ENCODE measurements at regions not wholly inside any gene's neighbourhood (a gene's known extent, or its start where the extent isn't known, plus 50 kb on each side); places are given as distances from the start of the nearest gene placed in this dataset.

DNA sequence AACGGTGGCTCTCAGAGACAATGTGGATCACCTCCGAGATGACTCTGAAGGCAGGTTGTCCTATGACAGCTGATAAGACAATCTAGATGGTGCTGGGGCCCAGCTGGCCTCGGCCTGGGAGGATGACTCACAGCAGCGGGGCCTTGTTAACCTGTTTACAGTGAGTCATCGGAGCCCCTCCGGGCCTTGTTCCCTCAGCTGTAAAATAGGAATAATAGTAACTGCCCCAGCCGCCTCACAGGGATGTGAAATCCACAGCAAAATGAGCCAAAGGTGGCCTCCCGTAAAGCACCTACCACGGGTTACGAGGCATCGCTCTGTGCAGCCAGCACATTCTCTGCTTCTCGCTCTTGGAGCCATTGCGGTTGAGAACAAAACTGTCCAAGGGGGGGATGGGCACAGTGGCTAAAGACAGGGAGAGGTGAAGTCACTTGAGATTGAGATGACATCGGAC, 88.6 kb upstream of the RASGRF1 start (continued):
- TF ChIP-seq, protein P1, sequence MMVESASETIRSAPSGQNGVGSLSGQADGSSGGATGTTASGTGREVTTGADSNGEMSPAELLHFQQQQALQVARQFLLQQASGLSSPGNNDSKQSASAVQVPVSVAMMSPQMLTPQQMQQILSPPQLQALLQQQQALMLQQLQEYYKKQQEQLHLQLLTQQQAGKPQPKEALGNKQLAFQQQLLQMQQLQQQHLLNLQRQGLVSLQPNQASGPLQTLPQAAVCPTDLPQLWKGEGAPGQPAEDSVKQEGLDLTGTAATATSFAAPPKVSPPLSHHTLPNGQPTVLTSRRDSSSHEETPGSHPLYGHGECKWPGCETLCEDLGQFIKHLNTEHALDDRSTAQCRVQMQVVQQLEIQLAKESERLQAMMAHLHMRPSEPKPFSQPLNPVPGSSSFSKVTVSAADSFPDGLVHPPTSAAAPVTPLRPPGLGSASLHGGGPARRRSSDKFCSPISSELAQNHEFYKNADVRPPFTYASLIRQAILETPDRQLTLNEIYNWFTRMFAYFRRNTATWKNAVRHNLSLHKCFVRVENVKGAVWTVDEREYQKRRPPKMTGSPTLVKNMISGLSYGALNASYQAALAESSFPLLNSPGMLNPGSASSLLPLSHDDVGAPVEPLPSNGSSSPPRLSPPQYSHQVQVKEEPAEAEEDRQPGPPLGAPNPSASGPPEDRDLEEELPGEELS (CRISPR knock-in tag; IDR thresholded peaks at IDR 0.05; ENCODE audit: borderline replicate concordance): no peak
- no peak for TF ChIP-seq CEBPB (tag; IDR thresholded peaks at IDR 0.05)
- TF ChIP-seq BRF1 (IDR thresholded peaks at IDR 0.05; ENCODE audit: borderline replicate concordance, extremely low read depth, insufficient read length): no peak
- peak; percentile 84 for TF ChIP-seq FOS (IDR thresholded peaks at IDR 0.05; ENCODE audit: extremely low read depth, insufficient read length)
- TF ChIP-seq PPARD (CRISPR knock-in tag; IDR thresholded peaks at IDR 0.05): no peak
- TF ChIP-seq SAFB (IDR thresholded peaks at IDR 0.05; ENCODE audit: borderline replicate concordance, low read depth, low read length): no peak
- TF ChIP-seq, protein P2, sequence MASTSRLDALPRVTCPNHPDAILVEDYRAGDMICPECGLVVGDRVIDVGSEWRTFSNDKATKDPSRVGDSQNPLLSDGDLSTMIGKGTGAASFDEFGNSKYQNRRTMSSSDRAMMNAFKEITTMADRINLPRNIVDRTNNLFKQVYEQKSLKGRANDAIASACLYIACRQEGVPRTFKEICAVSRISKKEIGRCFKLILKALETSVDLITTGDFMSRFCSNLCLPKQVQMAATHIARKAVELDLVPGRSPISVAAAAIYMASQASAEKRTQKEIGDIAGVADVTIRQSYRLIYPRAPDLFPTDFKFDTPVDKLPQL (IDR thresholded peaks at IDR 0.05; ENCODE audit: extremely low read depth, insufficient read length): no peak
- no peak for TF ChIP-seq HNRNPH1 (optimal IDR thresholded peaks at IDR 0.05; ENCODE audit: low read depth, low read length)
- TF ChIP-seq SAP30 (IDR thresholded peaks at IDR 0.05; ENCODE audit: borderline replicate concordance, insufficient read depth, low read depth, low read length, poor library complexity, severe bottlenecking): no peak
- 0 out of 2 replicates have a peak, but pooled peaks have one; percentile 45 for TF ChIP-seq MTA1 (IDR thresholded peaks at IDR 0.05; ENCODE audit: borderline replicate concordance)
- TF ChIP-seq POLR2G (IDR thresholded peaks at IDR 0.05; ENCODE audit: low read depth, low read length): no peak
- TF ChIP-seq, protein P3, sequence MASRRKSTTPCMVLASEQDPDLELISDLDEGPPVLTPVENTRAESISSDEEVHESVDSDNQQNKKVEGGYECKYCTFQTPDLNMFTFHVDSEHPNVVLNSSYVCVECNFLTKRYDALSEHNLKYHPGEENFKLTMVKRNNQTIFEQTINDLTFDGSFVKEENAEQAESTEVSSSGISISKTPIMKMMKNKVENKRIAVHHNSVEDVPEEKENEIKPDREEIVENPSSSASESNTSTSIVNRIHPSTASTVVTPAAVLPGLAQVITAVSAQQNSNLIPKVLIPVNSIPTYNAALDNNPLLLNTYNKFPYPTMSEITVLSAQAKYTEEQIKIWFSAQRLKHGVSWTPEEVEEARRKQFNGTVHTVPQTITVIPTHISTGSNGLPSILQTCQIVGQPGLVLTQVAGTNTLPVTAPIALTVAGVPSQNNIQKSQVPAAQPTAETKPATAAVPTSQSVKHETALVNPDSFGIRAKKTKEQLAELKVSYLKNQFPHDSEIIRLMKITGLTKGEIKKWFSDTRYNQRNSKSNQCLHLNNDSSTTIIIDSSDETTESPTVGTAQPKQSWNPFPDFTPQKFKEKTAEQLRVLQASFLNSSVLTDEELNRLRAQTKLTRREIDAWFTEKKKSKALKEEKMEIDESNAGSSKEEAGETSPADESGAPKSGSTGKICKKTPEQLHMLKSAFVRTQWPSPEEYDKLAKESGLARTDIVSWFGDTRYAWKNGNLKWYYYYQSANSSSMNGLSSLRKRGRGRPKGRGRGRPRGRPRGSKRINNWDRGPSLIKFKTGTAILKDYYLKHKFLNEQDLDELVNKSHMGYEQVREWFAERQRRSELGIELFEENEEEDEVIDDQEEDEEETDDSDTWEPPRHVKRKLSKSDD (conservative IDR thresholded peaks at IDR 0.05; ENCODE audit: low read length): no peak
- TF ChIP-seq, protein P4, sequence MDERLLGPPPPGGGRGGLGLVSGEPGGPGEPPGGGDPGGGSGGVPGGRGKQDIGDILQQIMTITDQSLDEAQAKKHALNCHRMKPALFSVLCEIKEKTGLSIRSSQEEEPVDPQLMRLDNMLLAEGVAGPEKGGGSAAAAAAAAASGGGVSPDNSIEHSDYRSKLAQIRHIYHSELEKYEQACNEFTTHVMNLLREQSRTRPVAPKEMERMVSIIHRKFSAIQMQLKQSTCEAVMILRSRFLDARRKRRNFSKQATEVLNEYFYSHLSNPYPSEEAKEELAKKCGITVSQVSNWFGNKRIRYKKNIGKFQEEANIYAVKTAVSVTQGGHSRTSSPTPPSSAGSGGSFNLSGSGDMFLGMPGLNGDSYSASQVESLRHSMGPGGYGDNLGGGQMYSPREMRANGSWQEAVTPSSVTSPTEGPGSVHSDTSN (CRISPR knock-in tag; IDR thresholded peaks at IDR 0.05; ENCODE audit: low read depth): no peak
- TF ChIP-seq, protein P4 (tag; conservative IDR thresholded peaks at IDR 0.05; ENCODE audit: low read depth): no peak; the same call in 1 of the 2 replicates
- TF ChIP-seq, protein P5, sequence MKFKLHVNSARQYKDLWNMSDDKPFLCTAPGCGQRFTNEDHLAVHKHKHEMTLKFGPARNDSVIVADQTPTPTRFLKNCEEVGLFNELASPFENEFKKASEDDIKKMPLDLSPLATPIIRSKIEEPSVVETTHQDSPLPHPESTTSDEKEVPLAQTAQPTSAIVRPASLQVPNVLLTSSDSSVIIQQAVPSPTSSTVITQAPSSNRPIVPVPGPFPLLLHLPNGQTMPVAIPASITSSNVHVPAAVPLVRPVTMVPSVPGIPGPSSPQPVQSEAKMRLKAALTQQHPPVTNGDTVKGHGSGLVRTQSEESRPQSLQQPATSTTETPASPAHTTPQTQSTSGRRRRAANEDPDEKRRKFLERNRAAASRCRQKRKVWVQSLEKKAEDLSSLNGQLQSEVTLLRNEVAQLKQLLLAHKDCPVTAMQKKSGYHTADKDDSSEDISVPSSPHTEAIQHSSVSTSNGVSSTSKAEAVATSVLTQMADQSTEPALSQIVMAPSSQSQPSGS (CRISPR knock-in tag; IDR thresholded peaks at IDR 0.05): no peak
- peak; percentile 99 for TF ChIP-seq JUND (IDR thresholded peaks at IDR 0.05; ENCODE audit: borderline replicate concordance, low read depth, low read length)
- TF ChIP-seq JUND (tag; IDR thresholded peaks at IDR 0.05; ENCODE audit: borderline replicate concordance, low read depth, low read length): peak; percentile 99
- TF ChIP-seq U2AF1 (optimal IDR thresholded peaks at IDR 0.05; ENCODE audit: low read depth, low read length): no peak
